HepG2 (cell line): ENCODE measurements at regions not wholly inside any gene's neighbourhood (a gene's known extent, or its start where the extent isn't known, plus 50 kb on each side); places are given as distances from the start of the nearest gene placed in this dataset.

ENCODE experiments used
- ATAC-seq: fragments of 200-7000 bp; cut with Tn5 transposase; 3 replicates; pipeline ENCODE4 v1.9.1; 2020; ENCODE audit warnings: mild to moderate bottlenecking, moderate library complexity
- BruUV-seq: library from RNA; stranded (reverse); fragments of 400-500 nt; replicated peaks from 2 replicates; lab custom pipeline; 2021; lab: Mats Ljungman, UMichigan
- CTCF ChIA-PET: fragments of 300-600 bp; formaldehyde crosslinking; extraction: SDS; loops from one replicate; lab custom pipeline; 2021; ENCODE audit warnings: low total read pairs, inconsistent platforms, low intra/inter-chr PET ratio; lab: Yijun Ruan, JAX
- POLR2A ChIA-PET: fragments of 350-600 bp; sonication (Branson Sonifier 250); formaldehyde crosslinking; loops from one replicate; lab custom pipeline; 2020; ENCODE audit warnings: antibody characterized with exemption, inconsistent platforms; lab: Yijun Ruan, JAX
- DNase-seq: peaks from one replicate; pipeline ENCODE4 v3.0.0-alpha.2; 2015; ENCODE audit warnings: low spot score
- FAIRE-seq: peaks from 3 replicates; lab custom pipeline; 2011; peaks lifted over from hg19 to GRCh38; lab: Jason Lieb, UNC
- H2AFZ ChIP-seq: one replicate; pipeline ENCODE4 v1.6.1; 2011; ENCODE audit warnings: low read length, inconsistent platforms
- H3K27ac ChIP-seq: fragments of 300-600 bp; 3 replicates; pipeline ENCODE4 v1.8.0; 2011; ENCODE audit warnings: mixed run types, mild to moderate bottlenecking, mixed read lengths, low read length, inconsistent platforms; ENCODE audit not compliant: insufficient read depth; ENCODE audit errors: extremely low read length
- H3K27me3 ChIP-seq, 2 experiments: fragments of 200-600 bp in 1 of 2; 2 replicates in 1 of 2; 3 replicates in 1 of 2; pipeline versions ENCODE4 v1.6.0 to v1.8.0; 2011; ENCODE audit warnings: low read length in 2 of 2, mild to moderate bottlenecking in 2 of 2, moderate library complexity in 2 of 2, inconsistent platforms in 1 of 2; ENCODE audit not compliant: insufficient read depth in 2 of 2, control insufficient read depth in 1 of 2
- H3K36me3 ChIP-seq, 2 experiments: fragments of 200-600 bp in 1 of 2; replicated peaks in 1 of 2; 2 replicates in 1 of 2; 3 replicates in 1 of 2; pipeline versions ENCODE4 v1.5.1 to v1.8.0; 2011; ENCODE audit warnings: low read length in 2 of 2, inconsistent platforms in 1 of 2; ENCODE audit not compliant: insufficient read depth in 2 of 2, control insufficient read depth in 1 of 2
- H3K4me1 ChIP-seq: 2 replicates; pipeline ENCODE4 v1.5.1; 2012; ENCODE audit warnings: low read length, inconsistent platforms; ENCODE audit not compliant: insufficient read depth
- H3K4me2 ChIP-seq: 2 replicates; pipeline ENCODE4 v1.6.0; 2011; ENCODE audit warnings: low read depth, low read length, inconsistent platforms
- H3K4me3 ChIP-seq, 3 experiments: fragments of 200-600 bp in 1 of 3; sonication (generic), shearing (Covaris generic) in 1 of 3; replicated peaks in 1 of 3; 2 replicates each; pipeline ENCODE4 v1.5.1; 2011 to 2016; ENCODE audit warnings: low read length in 3 of 3, inconsistent platforms in 2 of 3, low read depth in 2 of 3, mild to moderate bottlenecking in 2 of 3, control low read depth in 1 of 3, mixed read lengths in 1 of 3; ENCODE audit not compliant: insufficient read depth in 1 of 3
- H3K79me2 ChIP-seq: one replicate; pipeline ENCODE4 v1.6.1; 2011; ENCODE audit warnings: low read length, inconsistent platforms; ENCODE audit not compliant: insufficient read depth
- H3K9ac ChIP-seq: 2 replicates; pipeline ENCODE4 v1.6.0; 2011; ENCODE audit warnings: mild to moderate bottlenecking, low read depth, low read length, inconsistent platforms; ENCODE audit not compliant: insufficient read depth
- H3K9me3 ChIP-seq: 2 replicates; pipeline ENCODE4 v1.5.1; 2012; ENCODE audit warnings: mild to moderate bottlenecking, low read length
- H4K20me1 ChIP-seq: 2 replicates; pipeline ENCODE4 v1.6.0; 2011; ENCODE audit warnings: inconsistent platforms, mild to moderate bottlenecking, low read length, moderate library complexity; ENCODE audit not compliant: insufficient read depth
- CBX1 ChIP-seq: IDR thresholded peaks from one replicate; pipeline ENCODE4 v1.6.1; 2016; ENCODE audit warnings: antibody characterized with exemption, low read depth
- CENPX ChIP-seq: sonication (generic); formaldehyde crosslinking; IDR thresholded peaks from 2 replicates; pipeline ENCODE4 v1.9.0; 2021; ENCODE audit warnings: mild to moderate bottlenecking, missing genetic modification reagents, moderate library complexity
- FOSL1 ChIP-seq: sonication (generic); formaldehyde crosslinking; IDR thresholded peaks from 2 replicates; pipeline ENCODE4 v1.9.0; 2021; ENCODE audit warnings: missing genetic modification reagents, borderline replicate concordance
- HIVEP1 ChIP-seq: sonication (generic); formaldehyde crosslinking; IDR thresholded peaks from 2 replicates; pipeline ENCODE4 v1.4.0; 2020; ENCODE audit warnings: mild to moderate bottlenecking, missing genetic modification reagents
- HNF4G ChIP-seq, 2 experiments: sonication (generic) in 1 of 2; formaldehyde crosslinking in 1 of 2; IDR thresholded peaks; 2 replicates each; pipeline versions ENCODE4 v1.4.0 to v1.6.1; 2011 to 2020; ENCODE audit warnings: borderline replicate concordance in 2 of 2, low read depth in 2 of 2, mild to moderate bottlenecking in 2 of 2, low read length in 1 of 2, missing genetic modification reagents in 1 of 2, moderate library complexity in 1 of 2
- HNRNPH1 ChIP-seq: fragments of 200-400 bp; formaldehyde crosslinking; optimal IDR thresholded peaks from 2 replicates; pipeline ENCODE3; 2017; ENCODE audit warnings: mild to moderate bottlenecking, low read depth, low read length
- IRF2 ChIP-seq: IDR thresholded peaks from 2 replicates; pipeline ENCODE4 v1.6.1; 2018; ENCODE audit warnings: missing genetic modification reagents, missing compliant biosample characterization
- KAT8 ChIP-seq: IDR thresholded peaks from 2 replicates; pipeline ENCODE4 v1.6.1; 2016; ENCODE audit warnings: missing genetic modification reagents, missing compliant biosample characterization
- KLF12 ChIP-seq: sonication (generic); formaldehyde crosslinking; IDR thresholded peaks from 2 replicates; pipeline ENCODE4 v1.4.0; 2020; ENCODE audit warnings: missing genetic modification reagents, borderline replicate concordance
- SP4 ChIP-seq: sonication (generic); formaldehyde crosslinking; IDR thresholded peaks from 2 replicates; pipeline ENCODE4 v1.8.1; 2023; ENCODE audit warnings: mild to moderate bottlenecking, missing genetic modification reagents
- TRIM24 ChIP-seq: sonication (generic); formaldehyde crosslinking; IDR thresholded peaks from 2 replicates; pipeline ENCODE4 v1.8.0; 2022; ENCODE audit warnings: mild to moderate bottlenecking, missing genetic modification reagents
- ZBTB7B ChIP-seq: sonication (generic); formaldehyde crosslinking; IDR thresholded peaks from 2 replicates; pipeline ENCODE4 v1.4.0; 2020; ENCODE audit warnings: missing genetic modification reagents
- ZFYVE20 ChIP-seq: sonication (generic); formaldehyde crosslinking; IDR thresholded peaks from 2 replicates; pipeline ENCODE4 v1.8.0; 2023; ENCODE audit warnings: low read depth, mild to moderate bottlenecking, moderate library complexity, missing genetic modification reagents, borderline replicate concordance
- ZNF382 ChIP-seq: sonication (generic); formaldehyde crosslinking; IDR thresholded peaks from 2 replicates; pipeline ENCODE4 v1.5.0; 2020; ENCODE audit warnings: missing genetic modification reagents, mild to moderate bottlenecking, borderline replicate concordance
- ZNF652 ChIP-seq: IDR thresholded peaks from 2 replicates; pipeline ENCODE4 v1.6.1; 2016; ENCODE audit warnings: low read depth, borderline replicate concordance
- ZNF747 ChIP-seq: sonication (generic); formaldehyde crosslinking; IDR thresholded peaks from 2 replicates; pipeline ENCODE4 v1.8.1; 2023; ENCODE audit warnings: missing genetic modification reagents, mild to moderate bottlenecking, borderline replicate concordance
- ZNF772 ChIP-seq: sonication (generic); formaldehyde crosslinking; IDR thresholded peaks from 2 replicates; pipeline ENCODE4 v1.5.0; 2020; ENCODE audit warnings: mild to moderate bottlenecking, missing genetic modification reagents
- WGBS: methylation state at CpG from one replicate; pipeline ENCODE4 v1.1.6; 2017; ENCODE audit warnings: low lambda C conversion rate; 5-methylcytosine and 5-hydroxymethylcytosine counted together
- in situ Hi-C: cut with HindIII; loops from 2 replicates; pipeline ENCODE4 v1.10.0; 2017; ENCODE audit warnings: low pct_unique_long_range_greater_than_20kb; ENCODE audit not compliant: extremely low pct_ligation_motif_present
- intact Hi-C: fragments of 100-400 bp; cut with micrococcal nuclease; formaldehyde crosslinking; loops from one replicate; pipeline ENCODE4 v1.10.0; 2022; ENCODE audit not compliant: unreplicated experiment
- TF ChIP-seq, protein P1 (sequence below): sonication (generic); formaldehyde crosslinking; IDR thresholded peaks from 2 replicates; pipeline ENCODE4 v1.4.0; 2020; ENCODE audit warnings: low read depth, mild to moderate bottlenecking, missing genetic modification reagents
- TF ChIP-seq, protein P2 (sequence below): sonication (generic); formaldehyde crosslinking; IDR thresholded peaks from 2 replicates; pipeline ENCODE4 v1.4.0; 2020; ENCODE audit warnings: missing genetic modification reagents, borderline replicate concordance
- TF ChIP-seq, protein P3 (sequence below): sonication (generic); formaldehyde crosslinking; IDR thresholded peaks from 2 replicates; pipeline ENCODE4 v1.9.0; 2021; ENCODE audit warnings: missing genetic modification reagents, borderline replicate concordance

- WGBS = 0% methylated on average over 1 of the region's 1 CpG
- no peak overlapping the region for H3K4me2 ChIP-seq
- POLR2A ChIA-PET = no interaction called here
Measured at GRCh38 chr13:109913186-109913585, 126.8 kb upstream of the IRS2 start.

More at GRCh38 chr13:109913186-109913585, 126.8 kb upstream of the IRS2 start:
- Histone ChIP-seq H3K4me1 (no peaks in the 10 kb centered on the region), H3K9me3 (peaks cover 15% of the 10 kb centered on the region), H3K36me3 (no peaks in the 10 kb centered on the region), H3K79me2 (no peaks in the 10 kb centered on the region), H2AFZ (no peak overlapping the region), H4K20me1 (no peaks in the 10 kb centered on the region), H3K27ac (no peak overlapping the region), H3K27me3 (no peaks in the 10 kb centered on the region), H3K9ac (no peak overlapping the region), H3K4me3 (no peak overlapping the region)
- in situ Hi-C loops (no loop called here), intact Hi-C loops (no loop called here)
- CTCF ChIA-PET = no interaction called here
- FAIRE-seq (no peak), ATAC-seq (no peak), DNase-seq (no peak)
- no peak for TF ChIP-seq HNRNPH1
- TF ChIP-seq, protein P1, sequence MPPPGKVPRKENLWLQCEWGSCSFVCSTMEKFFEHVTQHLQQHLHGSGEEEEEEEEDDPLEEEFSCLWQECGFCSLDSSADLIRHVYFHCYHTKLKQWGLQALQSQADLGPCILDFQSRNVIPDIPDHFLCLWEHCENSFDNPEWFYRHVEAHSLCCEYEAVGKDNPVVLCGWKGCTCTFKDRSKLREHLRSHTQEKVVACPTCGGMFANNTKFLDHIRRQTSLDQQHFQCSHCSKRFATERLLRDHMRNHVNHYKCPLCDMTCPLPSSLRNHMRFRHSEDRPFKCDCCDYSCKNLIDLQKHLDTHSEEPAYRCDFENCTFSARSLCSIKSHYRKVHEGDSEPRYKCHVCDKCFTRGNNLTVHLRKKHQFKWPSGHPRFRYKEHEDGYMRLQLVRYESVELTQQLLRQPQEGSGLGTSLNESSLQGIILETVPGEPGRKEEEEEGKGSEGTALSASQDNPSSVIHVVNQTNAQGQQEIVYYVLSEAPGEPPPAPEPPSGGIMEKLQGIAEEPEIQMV (CRISPR knock-in tag) = no peak
- TF ChIP-seq, protein P2, sequence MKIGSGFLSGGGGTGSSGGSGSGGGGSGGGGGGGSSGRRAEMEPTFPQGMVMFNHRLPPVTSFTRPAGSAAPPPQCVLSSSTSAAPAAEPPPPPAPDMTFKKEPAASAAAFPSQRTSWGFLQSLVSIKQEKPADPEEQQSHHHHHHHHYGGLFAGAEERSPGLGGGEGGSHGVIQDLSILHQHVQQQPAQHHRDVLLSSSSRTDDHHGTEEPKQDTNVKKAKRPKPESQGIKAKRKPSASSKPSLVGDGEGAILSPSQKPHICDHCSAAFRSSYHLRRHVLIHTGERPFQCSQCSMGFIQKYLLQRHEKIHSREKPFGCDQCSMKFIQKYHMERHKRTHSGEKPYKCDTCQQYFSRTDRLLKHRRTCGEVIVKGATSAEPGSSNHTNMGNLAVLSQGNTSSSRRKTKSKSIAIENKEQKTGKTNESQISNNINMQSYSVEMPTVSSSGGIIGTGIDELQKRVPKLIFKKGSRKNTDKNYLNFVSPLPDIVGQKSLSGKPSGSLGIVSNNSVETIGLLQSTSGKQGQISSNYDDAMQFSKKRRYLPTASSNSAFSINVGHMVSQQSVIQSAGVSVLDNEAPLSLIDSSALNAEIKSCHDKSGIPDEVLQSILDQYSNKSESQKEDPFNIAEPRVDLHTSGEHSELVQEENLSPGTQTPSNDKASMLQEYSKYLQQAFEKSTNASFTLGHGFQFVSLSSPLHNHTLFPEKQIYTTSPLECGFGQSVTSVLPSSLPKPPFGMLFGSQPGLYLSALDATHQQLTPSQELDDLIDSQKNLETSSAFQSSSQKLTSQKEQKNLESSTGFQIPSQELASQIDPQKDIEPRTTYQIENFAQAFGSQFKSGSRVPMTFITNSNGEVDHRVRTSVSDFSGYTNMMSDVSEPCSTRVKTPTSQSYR (CRISPR knock-in tag) = no peak
- TF ChIP-seq KLF12 = no peak
- no peak for TF ChIP-seq CENPX (CRISPR knock-in tag)
- TF ChIP-seq ZBTB7B = no peak
- no peak for TF ChIP-seq ZNF652 (CRISPR knock-in tag)
- TF ChIP-seq KAT8 (CRISPR knock-in tag) = no peak
- TF ChIP-seq, protein P3, sequence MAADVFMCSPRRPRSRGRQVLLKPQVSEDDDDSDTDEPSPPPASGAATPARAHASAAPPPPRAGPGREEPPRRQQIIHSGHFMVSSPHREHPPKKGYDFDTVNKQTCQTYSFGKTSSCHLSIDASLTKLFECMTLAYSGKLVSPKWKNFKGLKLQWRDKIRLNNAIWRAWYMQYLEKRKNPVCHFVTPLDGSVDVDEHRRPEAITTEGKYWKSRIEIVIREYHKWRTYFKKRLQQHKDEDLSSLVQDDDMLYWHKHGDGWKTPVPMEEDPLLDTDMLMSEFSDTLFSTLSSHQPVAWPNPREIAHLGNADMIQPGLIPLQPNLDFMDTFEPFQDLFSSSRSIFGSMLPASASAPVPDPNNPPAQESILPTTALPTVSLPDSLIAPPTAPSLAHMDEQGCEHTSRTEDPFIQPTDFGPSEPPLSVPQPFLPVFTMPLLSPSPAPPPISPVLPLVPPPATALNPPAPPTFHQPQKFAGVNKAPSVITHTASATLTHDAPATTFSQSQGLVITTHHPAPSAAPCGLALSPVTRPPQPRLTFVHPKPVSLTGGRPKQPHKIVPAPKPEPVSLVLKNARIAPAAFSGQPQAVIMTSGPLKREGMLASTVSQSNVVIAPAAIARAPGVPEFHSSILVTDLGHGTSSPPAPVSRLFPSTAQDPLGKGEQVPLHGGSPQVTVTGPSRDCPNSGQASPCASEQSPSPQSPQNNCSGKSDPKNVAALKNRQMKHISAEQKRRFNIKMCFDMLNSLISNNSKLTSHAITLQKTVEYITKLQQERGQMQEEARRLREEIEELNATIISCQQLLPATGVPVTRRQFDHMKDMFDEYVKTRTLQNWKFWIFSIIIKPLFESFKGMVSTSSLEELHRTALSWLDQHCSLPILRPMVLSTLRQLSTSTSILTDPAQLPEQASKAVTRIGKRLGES (CRISPR knock-in tag) = no peak
- TF ChIP-seq HNF4G (IDR thresholded peaks at IDR 0.05; ENCODE audit: borderline replicate concordance, low read depth, low read length) = no peak
- no peak for TF ChIP-seq HNF4G (CRISPR knock-in tag; IDR thresholded peaks at IDR 0.05; ENCODE audit: borderline replicate concordance, low read depth)
- TF ChIP-seq ZNF382 = no peak
- TF ChIP-seq FOSL1 (CRISPR knock-in tag) = no peak
- TF ChIP-seq IRF2 (CRISPR knock-in tag) = no peak
- no peak for TF ChIP-seq TRIM24
- TF ChIP-seq ZNF772 (CRISPR knock-in tag) = no peak
- TF ChIP-seq CBX1 = no peak
- no peak for TF ChIP-seq ZFYVE20 (CRISPR knock-in tag)
- TF ChIP-seq HIVEP1 (CRISPR knock-in tag) = no peak
- TF ChIP-seq ZNF747 (CRISPR knock-in tag) = no peak
- no peak for TF ChIP-seq SP4
- no TSS peak for BruUV-seq
